Activated T-helper 1 cell treated with anti-CD3 and anti-CD28 coated beads, Interleukin-12 subunit alpha, Interleukin-12 subunit beta, Interleukin-2, Interleukin-4 antibody, amounts not matched to agents 30 ng/mL and 10 ng/mL and 1 ng/mL, durations not matched to agents 14 hours and 24 hours and 36 hours (primary cell): ENCODE measurements at regions not wholly inside any gene's neighbourhood (a gene's known extent, or its start where the extent isn't known, plus 50 kb on each side); places are given as distances from the start of the nearest gene placed in this dataset.

ENCODE experiments used
- DNase-seq: peaks from one replicate; pipeline ENCODE4 v3.0.0; 2021; ENCODE audit warnings: low spot score
- H3K27ac Mint-ChIP-seq: one replicate; pipeline ENCODE4 v1.8.0; 2021; ENCODE audit warnings: mild to moderate bottlenecking, mixed read lengths
- H3K27me3 Mint-ChIP-seq: one replicate; pipeline ENCODE4 v1.8.0; 2022; ENCODE audit warnings: mild to moderate bottlenecking, moderate library complexity, mixed read lengths; ENCODE audit not compliant: insufficient read depth
- H3K36me3 Mint-ChIP-seq: one replicate; pipeline ENCODE4 v1.8.0; 2021; ENCODE audit warnings: low read depth, mixed read lengths
- H3K4me1 Mint-ChIP-seq: one replicate; pipeline ENCODE4 v1.8.0; 2021; ENCODE audit warnings: low read depth, mixed read lengths
- H3K4me3 Mint-ChIP-seq: one replicate; pipeline ENCODE4 v1.8.0; 2021; ENCODE audit warnings: mild to moderate bottlenecking, moderate library complexity, mixed read lengths
- H3K9me3 Mint-ChIP-seq: one replicate; pipeline ENCODE4 v1.8.0; 2021; ENCODE audit warnings: mixed read lengths
- intact Hi-C: fragments of 100-400 bp; cut with micrococcal nuclease; formaldehyde crosslinking; loops from one replicate; pipeline ENCODE4 v1.15.1; 2024

- no peak for DNase-seq
- Mint-ChIP-seq H3K27me3 (peaks cover 2% of the 10 kb centered on the region), H3K4me3 (no peak overlapping the region), H3K36me3 (no peaks in the 10 kb centered on the region), H3K4me1 (no peaks in the 10 kb centered on the region), H3K9me3 (no peaks in the 10 kb centered on the region), H3K27ac (no peak overlapping the region)
- intact Hi-C loops = no loop called here
These were observed 219.7 kb upstream of the LRIG1 start for GRCh38 chr3:66720508-66720907.

- intact Hi-C loops = no loop called here
These were observed 221.9 kb upstream of the LRIG1 start for GRCh38 chr3:66722675-66723074.

GRCh38 chr3:66723231-66723630, 222.4 kb upstream of the LRIG1 start:
- Mint-ChIP-seq H3K4me1 (no peaks in the 10 kb centered on the region), H3K27me3 (peaks cover 2% of the 10 kb centered on the region), H3K4me3 (no peak overlapping the region), H3K27ac (no peak overlapping the region), H3K9me3 (no peaks in the 10 kb centered on the region), H3K36me3 (no peaks in the 10 kb centered on the region)
- intact Hi-C loops = no loop called here
- DNase-seq = no peak

More at GRCh38 chr3:66722675-66723074, 221.9 kb upstream of the LRIG1 start:
- Mint-ChIP-seq H3K36me3 (no peaks in the 10 kb centered on the region), H3K4me3 (no peak overlapping the region), H3K4me1 (no peaks in the 10 kb centered on the region), H3K27me3 (no peaks in the 10 kb centered on the region), H3K27ac (no peak overlapping the region), H3K9me3 (no peaks in the 10 kb centered on the region)
- DNase-seq = no peak

- H3K4me3 Mint-ChIP-seq = no peak overlapping the region
- H3K9me3 Mint-ChIP-seq = no peaks in the 10 kb centered on the region
- no peaks in the 10 kb centered on the region for H3K4me1 Mint-ChIP-seq
- peaks cover 3% of the 10 kb centered on the region for H3K27me3 Mint-ChIP-seq
- intact Hi-C loops = no loop called here
- no peak overlapping the region for H3K27ac Mint-ChIP-seq
- H3K36me3 Mint-ChIP-seq = no peaks in the 10 kb centered on the region
- DNase-seq = no peak
These were observed 229.0 kb upstream of the LRIG1 start for GRCh38 chr3:66729687-66730393.

- intact Hi-C loops = no loop called here
- Mint-ChIP-seq H3K4me1 (no peaks in the 10 kb centered on the region), H3K9me3 (no peaks in the 10 kb centered on the region), H3K27ac (no peak overlapping the region), H3K4me3 (no peak overlapping the region), H3K27me3 (peaks cover 4% of the 10 kb centered on the region), H3K36me3 (no peaks in the 10 kb centered on the region)
- no peak for DNase-seq
These were observed 238.0 kb upstream of the LRIG1 start for GRCh38 chr3:66738625-66739365.

- Mint-ChIP-seq H3K27ac (no peak overlapping the region), H3K36me3 (no peaks in the 10 kb centered on the region), H3K27me3 (peaks cover 4% of the 10 kb centered on the region), H3K4me1 (no peaks in the 10 kb centered on the region), H3K4me3 (no peak overlapping the region), H3K9me3 (no peaks in the 10 kb centered on the region)
- DNase-seq = no peak
- intact Hi-C loops = no loop called here
These were observed 239.4 kb upstream of the LRIG1 start for GRCh38 chr3:66740260-66740659.

- Mint-ChIP-seq H3K27ac (no peak overlapping the region), H3K9me3 (no peaks in the 10 kb centered on the region), H3K27me3 (peaks cover 8% of the 10 kb centered on the region), H3K4me1 (no peaks in the 10 kb centered on the region), H3K4me3 (no peak overlapping the region), H3K36me3 (no peaks in the 10 kb centered on the region)
- DNase-seq = no peak
- intact Hi-C loops = no loop called here
These were observed 243.7 kb upstream of the LRIG1 start for GRCh38 chr3:66744521-66744920.

- no peaks in the 10 kb centered on the region for H3K36me3 Mint-ChIP-seq
- intact Hi-C loops = no loop called here
- peaks cover 8% of the 10 kb centered on the region for H3K27me3 Mint-ChIP-seq
- no peak overlapping the region for H3K27ac Mint-ChIP-seq
- H3K9me3 Mint-ChIP-seq = no peaks in the 10 kb centered on the region
- no peak overlapping the region for H3K4me3 Mint-ChIP-seq
- DNase-seq = no peak
- no peaks in the 10 kb centered on the region for H3K4me1 Mint-ChIP-seq
These were observed 244.2 kb upstream of the LRIG1 start for GRCh38 chr3:66744986-66745385.

- Mint-ChIP-seq H3K27ac (no peak overlapping the region), H3K4me3 (no peak overlapping the region), H3K4me1 (no peaks in the 10 kb centered on the region), H3K36me3 (no peaks in the 10 kb centered on the region), H3K9me3 (no peaks in the 10 kb centered on the region), H3K27me3 (peaks cover 8% of the 10 kb centered on the region)
- intact Hi-C loops = no loop called here
- no peak for DNase-seq
These were observed 246.4 kb upstream of the LRIG1 start for GRCh38 chr3:66747261-66747660.

- Mint-ChIP-seq H3K36me3 (no peaks in the 10 kb centered on the region), H3K9me3 (no peaks in the 10 kb centered on the region), H3K27me3 (peaks cover 8% of the 10 kb centered on the region), H3K4me3 (no peak overlapping the region), H3K4me1 (no peaks in the 10 kb centered on the region), H3K27ac (no peak overlapping the region)
- intact Hi-C loops = no loop called here
- no peak for DNase-seq
These were observed 246.9 kb upstream of the LRIG1 start for GRCh38 chr3:66747696-66748095.

- Mint-ChIP-seq H3K9me3 (no peaks in the 10 kb centered on the region), H3K4me1 (no peaks in the 10 kb centered on the region), H3K4me3 (no peak overlapping the region), H3K36me3 (no peaks in the 10 kb centered on the region), H3K27me3 (peaks cover 4% of the 10 kb centered on the region), H3K27ac (no peak overlapping the region)
- intact Hi-C loops = no loop called here
- no peak for DNase-seq
These were observed 247.5 kb upstream of the LRIG1 start for GRCh38 chr3:66748175-66748876.

- Mint-ChIP-seq H3K36me3 (no peaks in the 10 kb centered on the region), H3K27me3 (peaks cover 4% of the 10 kb centered on the region), H3K9me3 (no peaks in the 10 kb centered on the region), H3K4me3 (no peak overlapping the region), H3K27ac (no peak overlapping the region), H3K4me1 (no peaks in the 10 kb centered on the region)
- intact Hi-C loops = no loop called here
- DNase-seq = no peak
These were observed 246.3 kb upstream of the KBTBD8 start for GRCh38 chr3:66751842-66752241.

- Mint-ChIP-seq H3K27me3 (peaks cover 4% of the 10 kb centered on the region), H3K4me3 (no peak overlapping the region), H3K36me3 (no peaks in the 10 kb centered on the region), H3K27ac (no peak overlapping the region), H3K9me3 (no peaks in the 10 kb centered on the region), H3K4me1 (no peaks in the 10 kb centered on the region)
- DNase-seq = no peak
- intact Hi-C loops = no loop called here
These were observed 244.4 kb upstream of the KBTBD8 start for GRCh38 chr3:66753670-66754069.
